ENCODE measurements at regions not wholly inside any gene's neighbourhood (a gene's known extent, or its start where the extent isn't known, plus 50 kb on each side); places are given as distances from the start of the nearest gene placed in this dataset.

DNA sequence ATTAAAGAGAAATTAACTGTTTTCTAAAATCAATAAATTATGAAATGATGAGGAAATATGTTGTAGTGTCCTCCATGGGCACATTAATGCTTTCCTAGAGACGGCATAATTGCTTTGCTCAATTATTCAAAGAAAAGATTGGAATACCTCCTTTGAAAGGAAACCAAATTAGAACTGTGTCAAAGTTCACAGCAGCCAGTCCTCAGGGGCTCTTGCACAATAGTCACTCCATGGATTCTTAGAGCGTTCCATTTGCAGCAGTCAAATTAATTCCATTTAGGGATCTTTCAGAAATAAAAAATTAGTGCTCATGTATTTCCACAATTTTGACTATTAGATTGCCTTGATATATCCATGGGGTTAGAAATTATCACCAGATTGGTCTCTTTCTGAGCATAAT lies 841.6 kb upstream of the DPPA4 start:
- H3K27me3 Mint-ChIP-seq (ENCODE audit: low read depth) = no peaks in the 10 kb centered on the region
- Histone ChIP-seq H3K27ac (ENCODE audit: insufficient read length, low read depth, low read length) (no peak overlapping the region), H3K79me2 (ENCODE audit: insufficient read depth, low read length) (no peaks in the 10 kb centered on the region), H2BK5ac (ENCODE audit: insufficient read length, low read length) (no peak overlapping the region), H4K5ac (ENCODE audit: insufficient read length, low read depth, low read length) (no peak overlapping the region), H2BK15ac (ENCODE audit: low read depth, low read length) (no peak overlapping the region), H3T11ph (ENCODE audit: low read length) (no peak overlapping the region), H3K4me1 (ENCODE audit: insufficient read depth, low read length) (no peaks in the 10 kb centered on the region), H2AFZ (ENCODE audit: low read length) (no peak overlapping the region), H3K4me2 (ENCODE audit: insufficient read depth, insufficient read length, low read length) (no peak overlapping the region), H3K4ac (ENCODE audit: low read depth, low read length) (no peak overlapping the region), H3K56ac (ENCODE audit: insufficient read length, low read depth, low read length) (no peak overlapping the region), H3K27me3 (ENCODE audit: insufficient read depth, low read length) (no peaks in the 10 kb centered on the region), H2BK20ac (ENCODE audit: low read depth, low read length, poor library complexity, severe bottlenecking) (no peak overlapping the region), H3K18ac (ENCODE audit: insufficient read length, low read depth, low read length) (no peak overlapping the region), H2BK12ac (ENCODE audit: insufficient read length, low read depth, low read length) (no peak overlapping the region), H3K23ac (ENCODE audit: insufficient read length, low read depth, low read length) (no peak overlapping the region), H4K20me1 (ENCODE audit: control insufficient read depth, insufficient read depth, insufficient read length) (no peaks in the 10 kb centered on the region), H3K14ac (ENCODE audit: insufficient read depth, low read length) (no peak overlapping the region), H2AK5ac (ENCODE audit: insufficient read length, low read length) (no peak overlapping the region), H3K9ac (ENCODE audit: extremely low read depth, insufficient read length, low read length) (no peak overlapping the region), H3K9me3 (ENCODE audit: control insufficient read depth, low read depth, low read length) (no peaks in the 10 kb centered on the region), H4K91ac (ENCODE audit: insufficient read length, low read depth, low read length) (no peak overlapping the region), H3K79me1 (ENCODE audit: insufficient read depth, low read depth, low read length, poor library complexity, severe bottlenecking) (no peaks in the 10 kb centered on the region), H3K23me2 (ENCODE audit: insufficient read length, low read depth, low read length, poor library complexity, severe bottlenecking) (no peaks in the 10 kb centered on the region), H2BK120ac (ENCODE audit: low read depth, low read length, poor library complexity, severe bottlenecking) (no peak overlapping the region), H4K8ac (replicated peaks; ENCODE audit: insufficient read length, low read depth, low read length) (no peak overlapping the region)
- no peaks in the 10 kb centered on the region for H3K9me3 Mint-ChIP-seq
- no peak overlapping the region for H3K27ac Mint-ChIP-seq
- no CpG with 5 or more reads among the region's 2 CpGs for WGBS (ENCODE audit: extremely low coverage, insufficient read length, low lambda C conversion rate)
- peaks cover 2 to 6% of the 10 kb centered on the region in 2 experiments; a peak in 2 of 4 replicates for H3K4me1 Mint-ChIP-seq
- DNase-seq = no peak
- H3K36me3 Mint-ChIP-seq (ENCODE audit: insufficient read depth in 1 of 3, low read depth in 3 of 3) = no peaks in the 10 kb centered on the region
- TF ChIP-seq, protein P1, sequence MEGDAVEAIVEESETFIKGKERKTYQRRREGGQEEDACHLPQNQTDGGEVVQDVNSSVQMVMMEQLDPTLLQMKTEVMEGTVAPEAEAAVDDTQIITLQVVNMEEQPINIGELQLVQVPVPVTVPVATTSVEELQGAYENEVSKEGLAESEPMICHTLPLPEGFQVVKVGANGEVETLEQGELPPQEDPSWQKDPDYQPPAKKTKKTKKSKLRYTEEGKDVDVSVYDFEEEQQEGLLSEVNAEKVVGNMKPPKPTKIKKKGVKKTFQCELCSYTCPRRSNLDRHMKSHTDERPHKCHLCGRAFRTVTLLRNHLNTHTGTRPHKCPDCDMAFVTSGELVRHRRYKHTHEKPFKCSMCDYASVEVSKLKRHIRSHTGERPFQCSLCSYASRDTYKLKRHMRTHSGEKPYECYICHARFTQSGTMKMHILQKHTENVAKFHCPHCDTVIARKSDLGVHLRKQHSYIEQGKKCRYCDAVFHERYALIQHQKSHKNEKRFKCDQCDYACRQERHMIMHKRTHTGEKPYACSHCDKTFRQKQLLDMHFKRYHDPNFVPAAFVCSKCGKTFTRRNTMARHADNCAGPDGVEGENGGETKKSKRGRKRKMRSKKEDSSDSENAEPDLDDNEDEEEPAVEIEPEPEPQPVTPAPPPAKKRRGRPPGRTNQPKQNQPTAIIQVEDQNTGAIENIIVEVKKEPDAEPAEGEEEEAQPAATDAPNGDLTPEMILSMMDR (conservative IDR thresholded peaks at IDR 0.05) = no peak
- no peak overlapping the region for H3K4me3 Mint-ChIP-seq

Data from H9 (cell line).